T-helper 2 cell (primary cell): ENCODE measurements at regions not wholly inside any gene's neighbourhood (a gene's known extent, or its start where the extent isn't known, plus 50 kb on each side); places are given as distances from the start of the nearest gene placed in this dataset.

ENCODE experiments used
- DNase-seq, 5 experiments: peaks; one replicate each; pipeline versions ENCODE4 v3.0.0 to v3.0.0-alpha.2; 2012 to 2022

GRCh38 chr3:127457546-127458145 is 132.9 kb downstream of the TPRA1 start:
- no peak for DNase-seq

DNA sequence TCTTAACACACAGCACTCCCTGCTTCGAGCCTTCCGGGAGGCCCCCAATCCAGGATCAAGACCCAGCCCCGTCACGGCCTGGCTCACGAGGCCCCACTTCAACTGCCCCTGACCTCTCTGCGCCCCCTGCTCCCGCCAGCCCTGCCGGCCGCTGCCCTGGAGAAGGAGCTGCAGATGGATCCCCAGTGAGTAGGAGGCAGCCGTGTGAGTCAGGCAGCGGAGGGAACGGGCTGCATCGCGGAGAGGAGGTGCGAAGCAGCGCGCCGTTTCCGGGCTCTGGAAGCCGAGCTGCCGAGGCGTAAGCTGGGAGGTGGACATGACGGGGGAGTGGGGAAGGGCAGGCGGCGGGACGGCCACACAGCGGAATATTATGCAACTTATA is 133.4 kb downstream of the TPRA1 start:
- peak in 1 of 5 experiments; percentile 5 for DNase-seq

DNA sequence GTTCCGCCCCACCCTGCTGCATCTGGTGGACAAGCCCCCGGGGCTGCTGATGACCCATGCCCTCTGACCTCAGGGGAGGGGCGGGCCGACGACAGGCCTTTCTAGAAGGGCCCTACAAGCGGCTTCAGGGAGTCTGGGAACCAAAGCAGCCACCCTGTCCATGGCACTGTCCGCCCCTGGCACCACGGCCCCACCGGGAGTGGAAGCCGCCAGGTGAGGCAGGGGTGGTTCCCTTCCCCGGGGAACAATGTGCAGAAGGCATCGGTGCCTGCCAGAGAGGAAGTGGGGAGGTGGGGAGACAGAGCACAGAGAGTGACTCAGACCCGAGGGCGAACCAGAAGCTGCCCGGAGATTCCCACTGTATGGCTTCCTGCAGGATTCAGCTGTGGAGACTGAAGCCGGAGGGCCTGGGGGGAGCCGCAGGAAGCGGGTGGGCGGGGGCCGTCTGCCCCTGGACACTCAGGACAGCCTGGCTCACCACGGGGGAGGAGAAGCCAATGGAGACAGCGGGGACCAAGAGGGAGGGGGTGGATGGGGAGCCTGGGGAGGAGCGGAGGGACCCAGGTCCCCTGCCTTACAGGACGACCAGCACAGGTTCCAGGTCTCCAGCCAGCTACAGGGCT is 134.0 kb downstream of the TPRA1 start:
- no peak for DNase-seq

DNA sequence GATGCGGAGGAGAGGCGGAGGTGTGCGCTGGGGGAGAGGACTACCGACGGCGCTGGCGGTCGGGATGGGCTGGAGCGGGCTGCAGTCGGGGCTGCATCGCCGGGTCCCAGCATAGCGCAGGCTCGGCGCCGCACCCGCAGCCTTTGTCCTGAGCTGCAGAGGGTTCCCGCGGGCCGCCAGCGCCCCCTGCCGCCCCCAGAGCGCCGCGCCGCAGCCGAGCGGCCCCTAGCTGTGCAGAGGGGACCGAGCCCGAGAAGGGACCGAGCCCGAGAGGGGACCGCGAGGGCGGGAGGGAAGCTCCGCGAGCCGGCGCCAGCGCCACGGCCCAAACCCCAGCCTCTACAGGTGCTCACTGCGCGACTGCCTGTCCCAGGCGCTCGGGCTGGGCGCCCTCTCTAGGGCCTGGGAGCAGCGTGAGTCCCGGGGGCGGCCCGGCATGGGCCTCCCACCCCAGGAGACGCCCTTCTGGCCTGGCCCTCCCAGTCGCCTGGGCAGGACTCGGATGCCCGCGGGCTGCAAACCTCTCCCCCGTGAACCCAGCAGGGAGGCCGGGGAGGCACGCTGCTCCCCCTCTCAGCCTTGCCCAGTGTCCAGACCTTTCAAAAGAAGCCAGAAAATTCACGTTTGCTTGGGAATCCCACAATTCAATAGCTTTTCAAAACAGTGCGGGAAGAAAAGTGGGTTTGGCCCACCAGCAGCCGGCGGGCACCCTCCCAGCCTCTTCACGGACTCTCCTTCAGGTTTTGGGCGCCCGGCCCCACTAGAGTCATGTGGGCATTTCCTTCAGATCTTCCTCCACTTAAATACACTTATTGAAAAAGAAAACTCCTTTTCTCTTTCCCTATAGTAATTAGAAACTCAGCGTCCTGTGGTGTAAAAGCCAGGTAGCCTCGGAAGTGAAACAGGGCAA is 134.7 kb downstream of the TPRA1 start:
- DNase-seq, result peak in 3 of 5 experiments; percentile 11 to 51 (median 12)

DNA sequence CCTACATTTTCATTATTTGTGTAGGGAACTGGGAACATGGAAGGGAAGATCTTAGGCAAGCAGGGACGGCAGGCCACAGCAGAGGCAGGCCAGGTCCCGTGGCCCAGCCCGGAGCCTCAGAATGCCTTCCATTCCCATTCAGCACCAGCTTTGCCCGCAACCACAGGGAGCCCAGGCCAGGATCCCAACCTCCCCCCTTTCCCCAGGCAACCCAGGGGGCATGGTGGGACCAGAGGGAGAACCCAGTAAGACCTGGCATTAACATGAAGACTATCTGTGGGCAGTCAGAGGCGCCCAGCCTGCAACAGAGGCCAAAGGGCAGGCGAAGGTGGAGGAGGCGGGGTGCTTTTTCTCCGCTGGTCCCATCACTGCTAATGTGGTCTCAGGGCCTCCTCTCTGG is 135.6 kb downstream of the TPRA1 start:
- no peak for DNase-seq

GRCh38 chr3:127454051-127454450 is 136.5 kb downstream of the TPRA1 start:
- no peak for DNase-seq

GRCh38 chr3:127452321-127452821 is 138.2 kb downstream of the TPRA1 start:
- DNase-seq, result no peak

DNA sequence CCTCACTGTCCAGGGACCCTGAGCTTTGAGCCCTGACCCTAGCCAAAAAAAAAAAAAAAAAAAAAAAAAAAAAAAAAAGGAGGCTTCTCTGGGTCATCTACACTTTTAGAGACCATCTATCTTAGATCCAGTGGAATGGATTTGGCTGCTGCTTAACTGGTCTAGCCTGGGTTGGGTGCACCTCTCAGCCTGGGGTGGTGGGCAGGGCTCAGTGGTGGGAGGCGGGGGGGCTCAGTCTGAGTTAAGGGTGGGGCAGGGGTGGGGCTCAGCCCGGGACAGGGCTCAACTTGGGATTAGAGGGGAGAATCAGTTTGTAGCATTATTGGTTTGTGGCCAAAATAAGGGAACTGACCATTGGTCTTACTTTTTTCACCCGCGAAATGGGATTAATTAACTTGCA is 139.2 kb downstream of the TPRA1 start:
- DNase-seq, result no peak

DNA sequence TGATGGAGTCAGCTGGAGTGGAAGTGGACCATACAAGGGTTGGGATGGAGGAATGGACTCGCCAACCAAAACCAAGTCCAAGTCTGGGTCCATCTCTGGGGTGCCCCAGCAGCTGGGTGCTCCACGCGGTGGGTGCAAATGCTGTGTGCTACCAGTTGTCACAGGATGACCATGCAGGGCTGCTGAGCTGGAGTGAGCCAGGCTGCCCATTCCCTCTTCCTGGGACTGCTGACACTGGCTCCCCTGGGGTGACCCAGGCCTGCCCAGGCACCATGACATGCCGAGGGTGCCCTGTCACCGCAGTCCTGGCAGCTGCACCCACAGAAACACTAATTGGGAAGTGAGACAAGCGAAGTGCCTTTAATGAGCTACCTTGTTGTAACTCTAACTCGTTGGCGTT is 140.2 kb downstream of the TPRA1 start:
- DNase-seq, result no peak

GRCh38 chr3:127449486-127450212 is 140.9 kb downstream of the TPRA1 start:
- no peak for DNase-seq

DNA sequence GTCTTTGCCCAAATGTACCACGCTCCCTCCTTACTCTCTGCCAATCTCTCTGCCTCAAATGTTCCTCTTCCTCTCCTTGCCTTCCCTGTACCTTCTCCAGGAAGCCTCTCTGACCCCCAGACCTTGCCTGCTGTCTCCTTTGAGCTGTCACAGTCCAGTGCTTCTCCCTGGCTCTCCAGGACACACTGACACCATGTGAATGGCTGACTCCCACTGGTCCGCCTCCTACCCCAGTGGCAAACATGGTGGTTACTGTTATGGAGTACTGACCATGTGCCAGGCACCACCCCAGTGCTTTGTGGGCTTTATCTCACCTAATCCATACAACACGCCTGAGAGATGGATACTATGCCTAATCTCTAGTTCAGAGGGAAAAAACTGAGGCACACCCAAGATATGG is 141.9 kb downstream of the TPRA1 start:
- no peak for DNase-seq

GRCh38 chr3:127448161-127448561 is 142.4 kb downstream of the TPRA1 start:
- DNase-seq, result no peak

DNA sequence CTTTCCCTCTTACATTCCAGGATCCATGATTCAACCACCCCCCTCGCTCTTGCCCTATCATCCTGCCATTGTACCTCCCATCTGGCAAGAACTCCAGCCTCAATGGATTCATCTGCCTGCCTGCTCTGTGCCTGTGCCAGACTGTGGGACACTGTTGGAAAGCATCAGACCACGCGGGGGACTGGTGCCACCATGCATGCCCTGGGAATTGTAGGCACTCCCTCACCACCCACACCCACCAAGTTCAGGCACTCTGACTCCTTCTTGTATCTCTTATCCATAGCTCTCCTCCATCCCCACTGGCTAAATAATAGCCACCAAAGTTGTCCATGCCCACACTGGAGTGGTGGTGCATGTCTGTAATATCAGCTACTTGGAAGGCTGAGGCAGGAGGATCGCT is 143.8 kb downstream of the TPRA1 start:
- no peak for DNase-seq

DNA sequence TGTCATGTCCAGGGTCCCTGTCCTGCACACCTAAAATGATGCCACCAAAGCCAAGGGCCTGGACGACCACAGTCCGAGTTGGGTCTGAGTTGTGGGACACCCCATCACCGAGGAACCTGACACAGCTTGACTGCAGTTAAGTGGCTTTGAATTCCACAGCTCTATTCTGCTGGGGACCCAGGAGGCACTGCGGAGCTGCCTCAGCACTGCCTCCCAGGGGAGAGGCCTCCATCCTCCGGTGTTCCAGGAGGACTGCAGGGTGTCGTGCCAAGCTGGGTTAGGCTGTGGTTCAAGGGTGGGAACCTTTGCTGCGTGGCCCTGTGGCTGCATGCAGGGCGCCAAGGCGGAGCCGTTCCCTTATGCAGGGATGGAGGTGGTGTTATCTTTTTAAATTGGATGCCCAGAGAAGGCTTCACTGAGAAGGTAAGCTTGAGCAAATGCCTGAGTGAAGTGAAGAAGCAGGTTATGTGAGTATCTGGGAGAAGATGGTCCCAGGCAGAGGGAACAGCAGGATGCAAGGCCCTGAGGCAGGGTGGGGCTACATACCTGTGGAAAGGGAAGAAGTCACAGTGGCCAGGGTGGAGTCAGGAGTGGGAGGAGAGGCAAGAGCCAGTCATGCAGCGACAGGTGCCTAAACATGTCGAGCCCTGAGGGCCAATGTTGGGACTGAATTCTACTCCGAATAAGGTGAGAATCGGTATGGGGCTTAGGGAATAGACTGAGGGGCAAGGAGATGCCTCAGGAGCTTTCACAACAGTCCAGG is 144.8 kb downstream of the TPRA1 start:
- DNase-seq, result no peak

DNA sequence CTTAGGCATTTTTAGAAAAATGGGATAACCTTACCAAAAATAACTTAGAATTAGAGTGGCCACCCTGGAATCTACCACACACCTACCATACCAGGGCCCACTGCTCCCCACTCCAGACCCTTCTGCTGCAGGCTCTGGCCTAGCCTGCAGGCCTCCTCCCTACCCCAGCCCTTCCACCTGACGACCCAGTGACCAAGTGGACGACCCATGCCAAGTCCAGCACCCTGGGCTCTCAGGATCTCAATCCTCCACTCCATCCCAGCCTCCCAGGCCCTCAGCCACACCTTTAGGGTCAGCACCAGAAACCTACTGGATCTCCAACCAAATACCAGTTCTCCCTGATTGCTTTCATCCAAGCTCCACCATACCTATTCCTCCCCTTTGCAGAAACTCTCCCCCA is 145.8 kb downstream of the TPRA1 start:
- no peak for DNase-seq

- DNase-seq, result no peak
These were observed 146.8 kb downstream of the TPRA1 start for GRCh38 chr3:127443581-127444375.

DNA sequence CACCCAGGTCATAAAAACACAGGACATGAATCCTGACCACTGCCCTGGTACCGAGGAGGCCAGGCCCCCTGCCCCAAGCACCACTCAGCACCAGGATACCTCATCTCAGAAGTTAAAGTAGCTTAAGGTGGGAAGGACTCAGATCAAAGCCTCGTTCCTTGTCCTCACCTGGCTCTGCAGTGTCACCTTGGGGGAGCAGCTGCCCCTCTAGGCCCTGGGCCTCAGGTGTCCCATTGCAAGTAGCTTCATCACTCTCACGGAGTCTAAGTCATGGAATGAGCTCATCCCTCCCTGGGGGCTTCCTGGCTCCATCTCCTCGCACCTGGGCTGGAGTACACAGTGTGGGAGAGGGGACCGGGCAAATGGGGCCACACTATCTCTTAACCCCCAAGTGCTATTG is 148.0 kb downstream of the TPRA1 start:
- DNase-seq, result no peak

GRCh38 chr3:127441764-127442163 is 148.8 kb downstream of the TPRA1 start:
- no peak for DNase-seq

GRCh38 chr3:127440384-127440783 is 150.1 kb downstream of the TPRA1 start:
- no peak for DNase-seq

DNA sequence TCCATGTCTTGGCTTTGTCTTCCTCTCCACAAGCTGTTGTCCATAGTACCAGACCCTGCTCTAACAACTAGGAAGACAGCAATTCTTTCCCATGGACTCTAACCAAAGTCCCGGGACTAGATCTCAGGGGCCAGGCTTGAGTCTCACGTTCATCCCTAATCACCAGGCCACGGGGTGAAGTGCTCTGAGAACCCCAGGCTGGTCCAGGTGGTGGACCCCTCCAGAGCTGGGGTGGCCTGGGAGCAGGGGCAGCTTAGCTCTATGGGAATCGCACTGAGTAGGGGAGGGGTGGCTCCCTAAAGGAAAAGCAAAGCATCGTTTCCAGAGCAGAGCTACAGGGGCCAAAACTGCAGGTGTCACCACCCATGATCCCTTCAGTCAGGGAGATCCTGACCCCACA is 150.9 kb downstream of the TPRA1 start:
- no peak for DNase-seq

GRCh38 chr3:127438951-127439350 is 151.1 kb upstream of the PRR20G start:
- DNase-seq, result no peak
